ENCODE measurements at regions not wholly inside any gene's neighbourhood (a gene's known extent, or its start where the extent isn't known, plus 50 kb on each side); places are given as distances from the start of the nearest gene placed in this dataset.

DNA sequence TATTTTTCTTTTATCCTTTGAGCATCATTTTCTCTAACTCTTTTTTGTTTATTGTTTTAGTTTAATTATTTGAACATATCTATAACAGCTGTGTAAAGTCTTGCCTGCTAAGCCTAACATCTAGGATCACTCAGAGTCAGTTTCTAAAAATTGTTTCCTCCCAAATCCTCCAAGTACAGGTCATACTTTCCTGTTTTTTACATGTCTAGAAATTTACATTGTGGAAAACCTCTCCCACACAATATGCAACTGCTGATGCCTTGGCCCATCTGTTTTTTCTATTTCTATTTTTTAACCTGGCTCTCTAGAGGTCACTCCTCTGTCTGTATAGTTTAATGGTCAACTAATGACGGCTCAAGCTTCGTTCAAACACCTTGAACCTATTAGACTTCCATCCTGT is 261.0 kb downstream of the HRH4 start:
- H3K9me3 Mint-ChIP-seq (ENCODE audit: insufficient read depth): no peaks in the 10 kb centered on the region
- H3K27me3 Mint-ChIP-seq: peaks cover 4% of the 10 kb centered on the region
- H3K4me2 ChIP-seq (replicated peaks; ENCODE audit: low read depth, low read length, poor library complexity, severe bottlenecking): no peak overlapping the region
- H3K9me3 ChIP-seq (ENCODE audit: control extremely low read depth in 1 of 3, control insufficient read depth in 2 of 3, insufficient read depth in 1 of 3, low read length in 2 of 3): no peaks in the 10 kb centered on the region
- TF ChIP-seq EZH2 (IDR thresholded peaks at IDR 0.05; ENCODE audit: borderline replicate concordance, insufficient read depth, low read depth, low read length, poor library complexity, severe bottlenecking): no peak
- H3K27me3 ChIP-seq (replicated peaks in 1 of 4; ENCODE audit: control extremely low read depth in 1 of 4, control insufficient read depth in 3 of 4, insufficient read depth in 4 of 4, low read length in 3 of 4): peaks cover 0 to 4% (median 0%) of the 10 kb centered on the region in 4 experiments
- no peaks in the 10 kb centered on the region for H3K36me3 ChIP-seq (replicated peaks in 1 of 2; ENCODE audit: control extremely low read depth in 1 of 2, control insufficient read depth in 1 of 2, extremely low read depth in 1 of 2, insufficient read depth in 2 of 2, low read length in 1 of 2)
- H3K4me1 Mint-ChIP-seq: no peaks in the 10 kb centered on the region
- no peaks in the 10 kb centered on the region for H4K20me1 ChIP-seq (ENCODE audit: control insufficient read depth, insufficient read depth, low read length, poor library complexity, severe bottlenecking)
- no peak overlapping the region for H3K9ac ChIP-seq (ENCODE audit: low read length)
- intact Hi-C loops (cut with micrococcal nuclease): no loop called here
- H3K27ac ChIP-seq (ENCODE audit: low read length in 2 of 2): no peak overlapping the region
- H2AFZ ChIP-seq (ENCODE audit: insufficient read depth, low read depth, low read length, poor library complexity, severe bottlenecking): no peak overlapping the region
- ATAC-seq (ENCODE audit: low read depth) (no peak), DNase-seq (no peak)
- H3K4me3 ChIP-seq (ENCODE audit: control extremely low read depth in 1 of 5, extremely low read depth in 1 of 5, insufficient read depth in 1 of 5, low read depth in 2 of 5, low read length in 4 of 5): no peak overlapping the region
- no CpG with 5 or more reads among the region's 2 CpGs for WGBS (ENCODE audit: insufficient coverage)
- CTCF ChIA-PET: no interaction called here
- no peaks in the 10 kb centered on the region for H3K4me1 ChIP-seq (ENCODE audit: control insufficient read depth in 2 of 2, insufficient read depth in 2 of 2, low read length in 2 of 2)
- H3K79me2 ChIP-seq (ENCODE audit: control insufficient read depth, insufficient read depth, low read length): no peaks in the 10 kb centered on the region
- no peak overlapping the region for H3K27ac Mint-ChIP-seq
- H3K4me3 Mint-ChIP-seq: no peak overlapping the region
- POLR2A ChIA-PET: no interaction called here

DNA sequence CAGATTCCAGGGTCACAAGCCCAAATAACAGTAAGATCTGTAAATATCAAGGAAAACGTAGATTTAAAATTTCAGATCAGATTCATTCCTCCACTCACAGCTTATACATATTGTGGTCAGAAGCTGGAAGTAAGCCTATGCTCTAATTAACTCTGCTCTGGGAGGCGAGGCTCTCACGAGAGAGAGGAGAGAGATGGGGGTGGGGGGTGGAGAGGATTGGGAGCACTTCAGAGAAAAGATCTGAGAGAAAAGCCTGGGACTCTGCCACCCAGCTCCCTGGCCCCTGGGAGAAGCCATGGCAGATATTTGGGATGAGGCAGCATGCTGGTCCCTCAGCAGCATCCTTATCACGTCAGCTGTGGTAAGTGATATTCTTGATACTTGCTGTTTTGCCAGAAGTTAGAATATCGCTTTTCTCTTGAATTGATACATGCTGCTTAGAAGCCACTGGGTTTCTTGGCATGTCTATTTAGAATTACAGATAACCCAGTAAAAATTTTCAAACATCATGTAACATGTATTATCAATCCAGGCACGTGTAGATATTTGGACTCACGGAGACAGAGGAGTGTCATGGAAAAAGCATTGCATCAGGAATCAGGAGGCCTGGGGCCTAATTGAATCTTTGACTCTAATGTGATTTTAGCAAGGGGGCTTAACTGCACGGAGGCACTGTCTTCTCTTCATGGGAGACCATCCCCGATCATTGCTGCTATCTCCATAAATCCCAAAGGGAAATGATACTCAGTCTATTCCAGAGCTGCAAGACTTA is 265.4 kb downstream of the HRH4 start:
- H3K4me3 Mint-ChIP-seq: no peak overlapping the region
- H3K9me3 Mint-ChIP-seq (ENCODE audit: insufficient read depth): no peaks in the 10 kb centered on the region
- Histone ChIP-seq H3K9me3 (ENCODE audit: control extremely low read depth in 1 of 3, control insufficient read depth in 2 of 3, insufficient read depth in 1 of 3, low read length in 2 of 3) (no peaks in the 10 kb centered on the region), H3K27me3 (replicated peaks in 1 of 4; ENCODE audit: control extremely low read depth in 1 of 4, control insufficient read depth in 3 of 4, insufficient read depth in 4 of 4, low read length in 3 of 4) (peaks cover 0 to 4% (median 0%) of the 10 kb centered on the region in 4 experiments), H3K9ac (ENCODE audit: low read length) (no peak overlapping the region), H3K36me3 (replicated peaks in 1 of 2; ENCODE audit: control extremely low read depth in 1 of 2, control insufficient read depth in 1 of 2, extremely low read depth in 1 of 2, insufficient read depth in 2 of 2, low read length in 1 of 2) (no peaks in the 10 kb centered on the region), H3K27ac (ENCODE audit: low read length in 2 of 2) (no peak overlapping the region), H4K20me1 (ENCODE audit: control insufficient read depth, insufficient read depth, low read length, poor library complexity, severe bottlenecking) (no peaks in the 10 kb centered on the region), H3K4me3 (ENCODE audit: control extremely low read depth in 1 of 5, extremely low read depth in 1 of 5, insufficient read depth in 1 of 5, low read depth in 2 of 5, low read length in 4 of 5) (no peak overlapping the region), H3K4me2 (replicated peaks; ENCODE audit: low read depth, low read length, poor library complexity, severe bottlenecking) (no peak overlapping the region), H2AFZ (ENCODE audit: insufficient read depth, low read depth, low read length, poor library complexity, severe bottlenecking) (no peak overlapping the region), H3K79me2 (ENCODE audit: control insufficient read depth, insufficient read depth, low read length) (no peaks in the 10 kb centered on the region), H3K4me1 (ENCODE audit: control insufficient read depth in 2 of 2, insufficient read depth in 2 of 2, low read length in 2 of 2) (no peaks in the 10 kb centered on the region)
- DNase-seq (no peak), ATAC-seq (ENCODE audit: low read depth) (no peak)
- intact Hi-C loops (cut with micrococcal nuclease): no loop called here
- WGBS (ENCODE audit: insufficient coverage): 91% methylated on average over 6 of the region's 9 CpGs
- ChIA-PET POLR2A (no interaction called here), CTCF (interaction anchor here (0.8 to 3.8 kb wide), 11 partner anchors 64 to 366 kb away, joined by 3 to 52 read pairs (median 4); no protein-coding TSS in a partner anchor)
- peaks cover 14% of the 10 kb centered on the region for H3K27me3 Mint-ChIP-seq
- peaks cover 2% of the 10 kb centered on the region for H3K4me1 Mint-ChIP-seq
- TF ChIP-seq EZH2 (IDR thresholded peaks at IDR 0.05; ENCODE audit: borderline replicate concordance, insufficient read depth, low read depth, low read length, poor library complexity, severe bottlenecking): no peak
- TF ChIP-seq, protein P1, sequence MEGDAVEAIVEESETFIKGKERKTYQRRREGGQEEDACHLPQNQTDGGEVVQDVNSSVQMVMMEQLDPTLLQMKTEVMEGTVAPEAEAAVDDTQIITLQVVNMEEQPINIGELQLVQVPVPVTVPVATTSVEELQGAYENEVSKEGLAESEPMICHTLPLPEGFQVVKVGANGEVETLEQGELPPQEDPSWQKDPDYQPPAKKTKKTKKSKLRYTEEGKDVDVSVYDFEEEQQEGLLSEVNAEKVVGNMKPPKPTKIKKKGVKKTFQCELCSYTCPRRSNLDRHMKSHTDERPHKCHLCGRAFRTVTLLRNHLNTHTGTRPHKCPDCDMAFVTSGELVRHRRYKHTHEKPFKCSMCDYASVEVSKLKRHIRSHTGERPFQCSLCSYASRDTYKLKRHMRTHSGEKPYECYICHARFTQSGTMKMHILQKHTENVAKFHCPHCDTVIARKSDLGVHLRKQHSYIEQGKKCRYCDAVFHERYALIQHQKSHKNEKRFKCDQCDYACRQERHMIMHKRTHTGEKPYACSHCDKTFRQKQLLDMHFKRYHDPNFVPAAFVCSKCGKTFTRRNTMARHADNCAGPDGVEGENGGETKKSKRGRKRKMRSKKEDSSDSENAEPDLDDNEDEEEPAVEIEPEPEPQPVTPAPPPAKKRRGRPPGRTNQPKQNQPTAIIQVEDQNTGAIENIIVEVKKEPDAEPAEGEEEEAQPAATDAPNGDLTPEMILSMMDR (IDR thresholded peaks at IDR 0.05): no peak
- no peak overlapping the region for H3K27ac Mint-ChIP-seq

All from B cell (primary cell).